DOHH2 (cell line): ENCODE measurements at regions not wholly inside any gene's neighbourhood (a gene's known extent, or its start where the extent isn't known, plus 50 kb on each side); places are given as distances from the start of the nearest gene placed in this dataset.

ENCODE experiments used
- H3F3A ChIP-seq: fragments of 200-600 bp; sonication (generic), shearing (Covaris generic); 2 replicates; pipeline ENCODE4 v1.6.0; 2016; ENCODE audit warnings: antibody characterized with exemption, mild to moderate bottlenecking; ENCODE audit not compliant: control insufficient read depth, insufficient read depth
- H3K27ac ChIP-seq: fragments of 200-600 bp; sonication (generic); 2 replicates; pipeline ENCODE4 v1.5.1; 2014; ENCODE audit warnings: low read depth, mild to moderate bottlenecking, low read length, moderate library complexity
- H3K27me3 ChIP-seq: fragments of 200-600 bp; sonication (generic); 2 replicates; pipeline ENCODE4 v1.6.1; 2014; ENCODE audit warnings: mild to moderate bottlenecking, low read length, mixed read lengths; ENCODE audit not compliant: control insufficient read depth
- H3K36me3 ChIP-seq: fragments of 200-600 bp; sonication (generic); 2 replicates; pipeline ENCODE4 v1.6.1; 2014; ENCODE audit warnings: mild to moderate bottlenecking, low read length, moderate library complexity, mixed read lengths; ENCODE audit not compliant: control insufficient read depth
- H3K4me1 ChIP-seq: fragments of 200-600 bp; sonication (generic); 2 replicates; pipeline ENCODE4 v1.6.1; 2014; ENCODE audit warnings: mild to moderate bottlenecking, low read length, mixed read lengths; ENCODE audit not compliant: control insufficient read depth
- H3K4me2 ChIP-seq: fragments of 200-600 bp; sonication (generic); 2 replicates; pipeline ENCODE4 v1.6.0; 2014; ENCODE audit warnings: mild to moderate bottlenecking, low read length, moderate library complexity
- H3K4me3 ChIP-seq: fragments of 200-600 bp; sonication (generic); 2 replicates; pipeline ENCODE4 v1.5.1; 2014; ENCODE audit warnings: mild to moderate bottlenecking, low read length, mixed read lengths
- H3K79me2 ChIP-seq: fragments of 200-600 bp; sonication (generic); 2 replicates; pipeline ENCODE4 v1.6.1; 2014; ENCODE audit warnings: mild to moderate bottlenecking, low read length, mixed read lengths; ENCODE audit not compliant: control insufficient read depth
- H3K9me2 ChIP-seq: fragments of 200-600 bp; sonication (generic); replicated peaks from 2 replicates; pipeline ENCODE4 v1.6.1; 2014; ENCODE audit warnings: mild to moderate bottlenecking, low read length, mixed read lengths; ENCODE audit not compliant: control insufficient read depth
- H3K9me3 ChIP-seq: fragments of 200-600 bp; sonication (generic); 2 replicates; pipeline ENCODE4 v1.6.1; 2014; ENCODE audit warnings: antibody characterized with exemption, low read length, mixed read lengths; ENCODE audit not compliant: control insufficient read depth, insufficient read depth
- H4K20me1 ChIP-seq: fragments of 200-600 bp; sonication (generic); 2 replicates; pipeline ENCODE4 v1.6.0; 2014; ENCODE audit warnings: low read depth, mild to moderate bottlenecking, antibody characterized with exemption, low read length, moderate library complexity; ENCODE audit not compliant: control insufficient read depth, insufficient read depth
- EZH2phosphoT487 ChIP-seq: fragments of 200-600 bp; sonication (generic); IDR thresholded peaks from 2 replicates; pipeline ENCODE4 v1.6.1; 2017; ENCODE audit warnings: borderline replicate concordance, mild to moderate bottlenecking, antibody characterized with exemption, low read length, moderate library complexity, mixed read lengths
- TF ChIP-seq, protein P1 (sequence below): fragments of 200-600 bp; sonication (generic); IDR thresholded peaks from one replicate; pipeline ENCODE4 v1.5.1; 2014; ENCODE audit warnings: antibody characterized with exemption, mild to moderate bottlenecking, low read depth, low read length; ENCODE audit not compliant: poor library complexity, severe bottlenecking

DNA sequence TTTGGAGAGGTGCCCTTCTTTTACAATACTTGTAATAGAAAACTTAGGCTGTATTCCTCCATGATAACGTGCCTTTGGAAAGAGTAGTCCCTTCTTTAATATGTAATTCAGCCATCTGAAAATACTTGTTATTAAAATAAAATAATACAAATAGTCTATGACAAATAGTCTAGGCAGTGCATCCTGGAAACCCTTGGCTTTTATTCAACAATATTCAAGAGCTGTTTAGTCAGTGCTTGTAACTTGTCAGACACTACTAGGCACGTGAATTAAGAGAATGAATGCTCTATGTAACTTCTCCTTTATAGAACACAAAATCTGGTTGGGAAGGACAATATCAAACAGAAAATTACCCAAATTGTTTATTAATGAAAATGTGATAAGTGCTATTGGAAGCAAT lies 388.2 kb downstream of the MTX2 start:
- H3K36me3 ChIP-seq: no peaks in the 10 kb centered on the region
- TF ChIP-seq, protein P1, sequence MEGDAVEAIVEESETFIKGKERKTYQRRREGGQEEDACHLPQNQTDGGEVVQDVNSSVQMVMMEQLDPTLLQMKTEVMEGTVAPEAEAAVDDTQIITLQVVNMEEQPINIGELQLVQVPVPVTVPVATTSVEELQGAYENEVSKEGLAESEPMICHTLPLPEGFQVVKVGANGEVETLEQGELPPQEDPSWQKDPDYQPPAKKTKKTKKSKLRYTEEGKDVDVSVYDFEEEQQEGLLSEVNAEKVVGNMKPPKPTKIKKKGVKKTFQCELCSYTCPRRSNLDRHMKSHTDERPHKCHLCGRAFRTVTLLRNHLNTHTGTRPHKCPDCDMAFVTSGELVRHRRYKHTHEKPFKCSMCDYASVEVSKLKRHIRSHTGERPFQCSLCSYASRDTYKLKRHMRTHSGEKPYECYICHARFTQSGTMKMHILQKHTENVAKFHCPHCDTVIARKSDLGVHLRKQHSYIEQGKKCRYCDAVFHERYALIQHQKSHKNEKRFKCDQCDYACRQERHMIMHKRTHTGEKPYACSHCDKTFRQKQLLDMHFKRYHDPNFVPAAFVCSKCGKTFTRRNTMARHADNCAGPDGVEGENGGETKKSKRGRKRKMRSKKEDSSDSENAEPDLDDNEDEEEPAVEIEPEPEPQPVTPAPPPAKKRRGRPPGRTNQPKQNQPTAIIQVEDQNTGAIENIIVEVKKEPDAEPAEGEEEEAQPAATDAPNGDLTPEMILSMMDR: no peak
- TF ChIP-seq EZH2phosphoT487: no peak
- peaks cover 3% of the 10 kb centered on the region; the same call in 1 of the 2 replicates for H3K27me3 ChIP-seq
- no peaks in the 10 kb centered on the region for H3K4me1 ChIP-seq
- no peak overlapping the region for H3K4me2 ChIP-seq
- no peaks in the 10 kb centered on the region for H3K9me3 ChIP-seq
- H3K79me2 ChIP-seq: no peaks in the 10 kb centered on the region
- H3K4me3 ChIP-seq: no peak overlapping the region
- no peaks in the 10 kb centered on the region for H3K9me2 ChIP-seq
- no peaks in the 10 kb centered on the region for H4K20me1 ChIP-seq
- H3K27ac ChIP-seq: no peak overlapping the region
- no peaks in the 10 kb centered on the region for H3F3A ChIP-seq

DNA sequence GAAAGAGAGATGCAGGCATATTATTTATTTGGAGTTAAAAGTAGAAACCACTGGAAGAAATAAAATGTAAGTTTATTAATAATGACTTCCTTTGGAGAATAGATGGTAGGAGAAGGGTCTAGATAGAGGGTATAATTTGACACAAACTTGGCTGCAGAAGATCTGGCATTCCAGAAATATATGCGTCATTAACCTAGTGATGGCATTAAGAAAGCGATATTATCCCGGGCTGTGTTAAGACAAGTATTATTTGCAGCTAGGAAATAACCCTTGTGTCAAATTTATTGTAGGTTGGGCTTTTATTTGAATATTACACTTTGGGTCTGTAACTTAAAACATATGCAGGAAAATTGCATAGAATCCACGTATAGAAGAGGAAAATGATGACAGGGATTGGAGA lies 389.5 kb downstream of the MTX2 start:
- no peak overlapping the region for H3K4me3 ChIP-seq
- no peaks in the 10 kb centered on the region for H3F3A ChIP-seq
- H3K4me2 ChIP-seq: no peak overlapping the region
- H3K27me3 ChIP-seq: peaks cover 1% of the 10 kb centered on the region; the same call in 1 of the 2 replicates
- no peaks in the 10 kb centered on the region for H3K9me3 ChIP-seq
- no peaks in the 10 kb centered on the region for H4K20me1 ChIP-seq
- no peaks in the 10 kb centered on the region for H3K79me2 ChIP-seq
- TF ChIP-seq, protein P1: no peak
- no peak for TF ChIP-seq EZH2phosphoT487
- H3K9me2 ChIP-seq: no peaks in the 10 kb centered on the region
- H3K36me3 ChIP-seq: no peaks in the 10 kb centered on the region
- no peak overlapping the region for H3K27ac ChIP-seq
- H3K4me1 ChIP-seq: no peaks in the 10 kb centered on the region

DNA sequence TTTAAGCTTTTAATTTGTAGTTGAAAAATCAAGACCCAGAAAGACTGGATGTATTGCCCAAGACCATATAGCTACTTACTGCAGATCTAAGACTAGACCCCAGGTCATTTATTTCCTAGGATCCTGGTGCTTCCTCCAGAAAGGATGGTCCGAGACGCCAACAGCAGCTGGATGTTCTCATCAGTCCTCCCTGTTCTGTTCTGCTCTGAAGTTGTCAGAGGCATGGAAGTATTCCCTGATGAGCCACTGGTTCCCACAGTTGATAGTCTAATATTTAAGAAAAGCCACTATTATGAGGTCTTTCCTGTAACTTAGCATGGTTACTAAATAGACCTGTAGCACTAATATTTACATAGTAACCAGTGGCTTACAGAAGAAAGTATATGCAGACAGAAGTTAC lies 393.5 kb downstream of the MTX2 start:
- Histone ChIP-seq H3K9me2 (no peaks in the 10 kb centered on the region), H3K36me3 (no peaks in the 10 kb centered on the region), H3K4me1 (no peaks in the 10 kb centered on the region), H3K27me3 (no peaks in the 10 kb centered on the region), H4K20me1 (no peaks in the 10 kb centered on the region), H3K79me2 (no peaks in the 10 kb centered on the region), H3K4me3 (no peak overlapping the region), H3K9me3 (no peaks in the 10 kb centered on the region), H3K27ac (no peak overlapping the region), H3F3A (no peaks in the 10 kb centered on the region), H3K4me2 (no peak overlapping the region)
- TF ChIP-seq, protein P1: no peak
- TF ChIP-seq EZH2phosphoT487: no peak

DNA sequence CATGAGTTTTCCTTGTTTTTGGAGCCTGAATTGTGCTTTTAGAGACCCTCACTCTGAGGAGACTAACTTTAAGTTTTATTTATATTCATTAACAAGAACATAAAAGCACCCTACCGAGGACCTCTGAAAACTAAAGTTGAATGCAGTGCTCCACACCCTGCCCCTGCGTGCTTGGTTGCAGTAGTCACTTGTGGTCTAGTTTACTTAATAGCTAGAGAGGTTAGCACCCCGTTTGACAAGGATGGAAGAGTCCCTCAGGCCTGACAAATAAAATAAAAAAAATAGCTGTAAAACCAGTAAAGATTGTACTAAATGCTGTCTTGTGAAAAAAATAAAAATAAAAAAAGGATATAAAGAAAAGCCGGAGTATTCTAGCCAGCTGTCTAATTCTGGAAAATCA lies 395.2 kb downstream of the MTX2 start:
- no peaks in the 10 kb centered on the region for H3F3A ChIP-seq
- H3K79me2 ChIP-seq: no peaks in the 10 kb centered on the region
- no peak overlapping the region for H3K4me3 ChIP-seq
- TF ChIP-seq, protein P1: no peak
- TF ChIP-seq EZH2phosphoT487: no peak
- no peaks in the 10 kb centered on the region for H3K9me3 ChIP-seq
- H3K4me1 ChIP-seq: no peaks in the 10 kb centered on the region
- no peak overlapping the region for H3K4me2 ChIP-seq
- H4K20me1 ChIP-seq: no peaks in the 10 kb centered on the region
- H3K36me3 ChIP-seq: no peaks in the 10 kb centered on the region
- H3K27me3 ChIP-seq: peaks cover 9% of the 10 kb centered on the region
- no peaks in the 10 kb centered on the region for H3K9me2 ChIP-seq
- no peak overlapping the region for H3K27ac ChIP-seq
